ENCODE measurements at regions not wholly inside any gene's neighbourhood (a gene's known extent, or its start where the extent isn't known, plus 50 kb on each side); places are given as distances from the start of the nearest gene placed in this dataset.
A peak's percentile ranks its signal among the peaks of the same experiment; 100 is the strongest.
"Not testable (repeated sequence)": the region's sequence is repeated elsewhere in the genome, so short reads cannot be mapped to it uniquely, and the experiment has no call there.

DNA sequence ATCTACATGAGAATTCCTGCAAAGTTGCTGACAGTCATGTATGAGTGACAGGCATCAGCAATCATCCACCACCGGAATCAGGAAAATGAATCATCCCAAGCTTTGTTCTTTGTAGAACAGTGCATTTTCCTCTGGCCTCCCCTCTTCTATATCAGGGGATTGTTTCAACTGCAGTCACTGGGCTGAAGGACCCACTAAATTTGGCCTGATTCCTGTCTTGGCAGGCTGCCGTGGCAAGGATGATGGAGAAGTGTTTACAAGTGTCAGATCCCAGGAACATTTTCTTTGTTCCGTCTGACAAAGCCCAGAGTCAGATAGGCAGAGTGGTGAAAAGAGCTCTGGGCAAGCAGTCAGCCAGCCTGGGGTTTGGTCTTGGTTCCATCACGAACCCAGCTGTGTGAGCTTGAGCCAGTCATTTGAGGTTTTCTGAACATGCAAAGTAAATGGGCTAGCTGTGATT is 175.1 kb upstream of the TSC22D2 start:
- Histone ChIP-seq H2BK12ac (ENCODE audit: low read length) (no peak overlapping the region), H3K23ac (ENCODE audit: low read depth, low read length, poor library complexity) (no peak overlapping the region), H4K91ac (ENCODE audit: low read depth, low read length, poor library complexity) (no peak overlapping the region), H2BK120ac (ENCODE audit: low read depth, low read length) (no peak overlapping the region), H3K79me1 (ENCODE audit: low read depth, low read length) (no peaks in the 10 kb centered on the region), H3K4me1 (ENCODE audit: control insufficient read depth in 2 of 2, insufficient read depth in 1 of 2, low read depth in 1 of 2, low read length in 2 of 2) (peaks cover 0 to 13% of the 10 kb centered on the region in 2 donors), H3K9me3 (replicated peaks in 1 of 2; ENCODE audit: control insufficient read depth in 2 of 2, insufficient read depth in 1 of 2, low read depth in 1 of 2, low read length in 2 of 2) (no peaks in the 10 kb centered on the region), H2BK5ac (ENCODE audit: low read length) (no peak overlapping the region), H3K27ac (replicated peaks; ENCODE audit: low read length) (no peak overlapping the region), H3K4me2 (ENCODE audit: insufficient read depth, low read length, poor library complexity, severe bottlenecking) (no peak overlapping the region), H3K36me3 (replicated peaks in 1 of 2; ENCODE audit: control insufficient read depth in 2 of 2, insufficient read depth in 2 of 2, low read length in 2 of 2) (no peaks in the 10 kb centered on the region), H2BK15ac (ENCODE audit: low read length) (no peak overlapping the region), H3K14ac (ENCODE audit: low read length) (no peak overlapping the region), H3K9ac (ENCODE audit: low read depth, low read length, poor library complexity) (no peak overlapping the region), H4K8ac (ENCODE audit: low read depth, low read length) (no peak overlapping the region), H2AK5ac (ENCODE audit: low read depth, low read length) (no peak overlapping the region), H3K27me3 (ENCODE audit: control insufficient read depth in 3 of 3, insufficient read depth in 3 of 3, low read depth in 1 of 3, low read length in 3 of 3) (no peaks in the 10 kb centered on the region), H3K18ac (ENCODE audit: low read length) (no peak overlapping the region), H3K4me3 (ENCODE audit: low read length in 2 of 2) (no peak overlapping the region), H2AFZ (ENCODE audit: low read length) (peak overlapping the region; percentile 70), H3K4ac (ENCODE audit: low read length) (no peak overlapping the region)
- no CpG with 5 or more reads among the region's 4 CpGs for WGBS, 2 donors (ENCODE audit: extremely low coverage in 2 of 2, insufficient read length in 2 of 2, insufficient replicate concordance in 1 of 2)
- DNase-seq (ENCODE audit: low spot score), result no peak

DNA sequence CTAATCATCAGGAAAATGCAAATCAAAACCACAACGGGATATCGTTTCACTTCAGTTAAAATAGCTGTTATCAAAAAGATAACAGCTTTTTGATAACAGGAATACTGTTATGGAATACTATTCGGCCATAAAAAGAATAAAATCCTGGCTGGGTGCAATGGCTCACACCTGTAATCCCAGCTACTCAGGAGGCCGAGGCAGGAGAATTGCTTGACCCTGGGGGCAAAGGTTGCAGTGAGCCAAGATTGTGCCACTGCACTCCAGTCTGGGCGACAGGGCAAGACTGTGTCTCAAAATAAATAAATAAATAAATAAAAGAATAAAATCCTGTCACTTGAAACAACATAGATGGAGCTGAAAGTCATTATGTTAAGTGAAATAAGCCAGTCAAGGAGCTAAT is 178.1 kb upstream of the TSC22D2 start:
- Histone ChIP-seq H3K4me3 (ENCODE audit: low read length in 2 of 2) (no peak overlapping the region), H3K18ac (ENCODE audit: low read length) (no peak overlapping the region), H3K9me3 (replicated peaks in 1 of 2; ENCODE audit: control insufficient read depth in 2 of 2, insufficient read depth in 1 of 2, low read depth in 1 of 2, low read length in 2 of 2) (no peaks in the 10 kb centered on the region), H2AK5ac (ENCODE audit: low read depth, low read length) (no peak overlapping the region), H4K8ac (ENCODE audit: low read depth, low read length) (no peak overlapping the region), H2BK12ac (ENCODE audit: low read length) (no peak overlapping the region), H3K27me3 (ENCODE audit: control insufficient read depth in 3 of 3, insufficient read depth in 3 of 3, low read depth in 1 of 3, low read length in 3 of 3) (no peaks in the 10 kb centered on the region), H3K4ac (ENCODE audit: low read length) (no peak overlapping the region), H3K4me2 (ENCODE audit: insufficient read depth, low read length, poor library complexity, severe bottlenecking) (no peak overlapping the region), H2BK5ac (ENCODE audit: low read length) (no peak overlapping the region), H3K27ac (replicated peaks; ENCODE audit: low read length) (no peak overlapping the region), H2AFZ (ENCODE audit: low read length) (no peak overlapping the region), H3K9ac (ENCODE audit: low read depth, low read length, poor library complexity) (no peak overlapping the region), H2BK15ac (ENCODE audit: low read length) (no peak overlapping the region), H3K14ac (ENCODE audit: low read length) (no peak overlapping the region), H3K4me1 (ENCODE audit: control insufficient read depth in 2 of 2, insufficient read depth in 1 of 2, low read depth in 1 of 2, low read length in 2 of 2) (peaks cover 3 to 6% of the 10 kb centered on the region in 2 donors), H3K79me1 (ENCODE audit: low read depth, low read length) (no peaks in the 10 kb centered on the region), H3K23ac (ENCODE audit: low read depth, low read length, poor library complexity) (no peak overlapping the region), H2BK120ac (ENCODE audit: low read depth, low read length) (no peak overlapping the region), H4K91ac (ENCODE audit: low read depth, low read length, poor library complexity) (no peak overlapping the region), H3K36me3 (replicated peaks in 1 of 2; ENCODE audit: control insufficient read depth in 2 of 2, insufficient read depth in 2 of 2, low read length in 2 of 2) (no peaks in the 10 kb centered on the region)
- WGBS, 2 donors (ENCODE audit: extremely low coverage in 2 of 2, insufficient read length in 2 of 2, insufficient replicate concordance in 1 of 2), result no CpG with 5 or more reads among the region's 5 CpGs
- no peak for DNase-seq (ENCODE audit: low spot score)

DNA sequence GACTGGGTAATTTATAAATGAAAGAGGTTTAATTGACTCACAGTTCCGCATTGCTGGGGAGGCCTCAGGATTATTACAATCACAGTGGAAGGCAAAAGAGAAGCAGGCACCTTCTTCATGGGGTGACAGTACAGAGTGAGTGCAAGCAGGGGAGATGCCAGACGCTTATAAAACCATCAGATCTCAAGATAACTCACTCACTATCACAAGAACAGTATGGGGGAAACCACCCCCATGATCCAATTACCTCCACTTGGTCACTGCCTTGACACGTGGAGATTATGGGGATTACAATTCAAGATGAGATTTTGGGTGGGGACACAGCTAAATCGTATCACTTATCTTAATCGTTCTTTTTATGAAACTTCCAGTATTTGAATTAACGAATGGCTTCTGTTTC is 179.5 kb upstream of the TSC22D2 start:
- H2AFZ ChIP-seq (ENCODE audit: low read length); H3K9me3 ChIP-seq (replicated peaks in 1 of 2; ENCODE audit: control insufficient read depth in 2 of 2, insufficient read depth in 1 of 2, low read depth in 1 of 2, low read length in 2 of 2); H3K4me2 ChIP-seq (ENCODE audit: insufficient read depth, low read length, poor library complexity, severe bottlenecking); H3K4me3 ChIP-seq (ENCODE audit: low read length in 2 of 2); H2BK120ac ChIP-seq (ENCODE audit: low read depth, low read length); H2BK12ac ChIP-seq (ENCODE audit: low read length); H3K27ac ChIP-seq (replicated peaks; ENCODE audit: low read length); H3K18ac ChIP-seq (ENCODE audit: low read length); H3K9ac ChIP-seq (ENCODE audit: low read depth, low read length, poor library complexity); H2AK5ac ChIP-seq (ENCODE audit: low read depth, low read length); H4K8ac ChIP-seq (ENCODE audit: low read depth, low read length); DNase-seq (ENCODE audit: low spot score); H3K4ac ChIP-seq (ENCODE audit: low read length); H4K91ac ChIP-seq (ENCODE audit: low read depth, low read length, poor library complexity); H3K27me3 ChIP-seq (ENCODE audit: control insufficient read depth in 3 of 3, insufficient read depth in 3 of 3, low read depth in 1 of 3, low read length in 3 of 3); H3K4me1 ChIP-seq (ENCODE audit: control insufficient read depth in 2 of 2, insufficient read depth in 1 of 2, low read depth in 1 of 2, low read length in 2 of 2); H2BK5ac ChIP-seq (ENCODE audit: low read length); H3K14ac ChIP-seq (ENCODE audit: low read length); H2BK15ac ChIP-seq (ENCODE audit: low read length); H3K79me1 ChIP-seq (ENCODE audit: low read depth, low read length); H3K23ac ChIP-seq (ENCODE audit: low read depth, low read length, poor library complexity); H3K36me3 ChIP-seq (replicated peaks in 1 of 2; ENCODE audit: control insufficient read depth in 2 of 2, insufficient read depth in 2 of 2, low read length in 2 of 2): not testable (repeated sequence)
- WGBS, 2 donors (ENCODE audit: extremely low coverage in 2 of 2, insufficient read length in 2 of 2, insufficient replicate concordance in 1 of 2), result no CpG with 5 or more reads among the region's 6 CpGs

DNA sequence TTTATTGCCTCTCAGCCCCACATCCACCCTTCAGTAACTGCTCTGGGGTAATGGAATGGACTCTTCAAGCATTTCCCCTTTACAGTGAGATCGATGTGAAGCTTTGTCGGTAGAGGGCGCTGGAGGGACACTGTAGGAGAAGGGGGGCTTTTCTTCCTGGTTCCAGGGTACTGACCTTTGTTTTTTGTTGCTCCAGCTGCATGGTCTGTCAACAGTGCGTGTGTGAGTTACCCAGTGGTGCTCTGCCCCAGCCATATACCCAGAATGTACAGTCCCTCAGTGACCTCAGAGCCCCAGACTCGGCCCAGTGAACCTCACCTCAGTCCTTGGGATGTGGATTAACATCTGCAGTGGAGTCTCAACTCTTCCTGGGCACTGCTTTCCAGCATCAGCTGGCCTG is 180.3 kb upstream of the TSC22D2 start:
- no peaks in the 10 kb centered on the region for H3K27me3 ChIP-seq (ENCODE audit: control insufficient read depth in 3 of 3, insufficient read depth in 3 of 3, low read depth in 1 of 3, low read length in 3 of 3)
- no peaks in the 10 kb centered on the region for H3K36me3 ChIP-seq (replicated peaks in 1 of 2; ENCODE audit: control insufficient read depth in 2 of 2, insufficient read depth in 2 of 2, low read length in 2 of 2)
- H3K27ac ChIP-seq (replicated peaks; ENCODE audit: low read length), result no peak overlapping the region
- peaks cover under 1 to 3% of the 10 kb centered on the region in 2 donors for H3K4me1 ChIP-seq (ENCODE audit: control insufficient read depth in 2 of 2, insufficient read depth in 1 of 2, low read depth in 1 of 2, low read length in 2 of 2)
- no peak overlapping the region for H2BK120ac ChIP-seq (ENCODE audit: low read depth, low read length)
- H2BK5ac ChIP-seq (ENCODE audit: low read length), result no peak overlapping the region
- H3K9ac ChIP-seq (ENCODE audit: low read depth, low read length, poor library complexity), result peak overlapping the region; percentile 2
- no peak overlapping the region for H2AFZ ChIP-seq (ENCODE audit: low read length)
- H3K18ac ChIP-seq (ENCODE audit: low read length), result peak overlapping the region; percentile 70
- no peaks in the 10 kb centered on the region for H3K9me3 ChIP-seq (replicated peaks in 1 of 2; ENCODE audit: control insufficient read depth in 2 of 2, insufficient read depth in 1 of 2, low read depth in 1 of 2, low read length in 2 of 2)
- no peak overlapping the region for H3K14ac ChIP-seq (ENCODE audit: low read length)
- peak; percentile 88 for DNase-seq (ENCODE audit: low spot score)
- no peak overlapping the region for H3K4me3 ChIP-seq (ENCODE audit: low read length in 2 of 2)
- no peak overlapping the region for H3K4me2 ChIP-seq (ENCODE audit: insufficient read depth, low read length, poor library complexity, severe bottlenecking)
- peak overlapping the region; percentile 29 for H4K8ac ChIP-seq (ENCODE audit: low read depth, low read length)
- no peak overlapping the region for H3K23ac ChIP-seq (ENCODE audit: low read depth, low read length, poor library complexity)
- peak overlapping the region; percentile 36 for H2AK5ac ChIP-seq (ENCODE audit: low read depth, low read length)
- no peak overlapping the region for H2BK12ac ChIP-seq (ENCODE audit: low read length)
- H3K79me1 ChIP-seq (ENCODE audit: low read depth, low read length), result no peaks in the 10 kb centered on the region
- peak overlapping the region; percentile 45 for H2BK15ac ChIP-seq (ENCODE audit: low read length)
- no CpG with 5 or more reads among the region's 5 CpGs for WGBS, 2 donors (ENCODE audit: extremely low coverage in 2 of 2, insufficient read length in 2 of 2, insufficient replicate concordance in 1 of 2)
- H4K91ac ChIP-seq (ENCODE audit: low read depth, low read length, poor library complexity), result no peak overlapping the region
- H3K4ac ChIP-seq (ENCODE audit: low read length), result no peak overlapping the region
